Chondrocyte (in vitro differentiated cells): ENCODE measurements at regions not wholly inside any gene's neighbourhood (a gene's known extent, or its start where the extent isn't known, plus 50 kb on each side); places are given as distances from the start of the nearest gene placed in this dataset.

ENCODE experiments used
- DNase-seq: peaks from one replicate; pipeline ENCODE4 v3.0.0; 2021; ENCODE audit warnings: mixed read lengths, low spot score
- H3K27ac Mint-ChIP-seq: one replicate; pipeline ENCODE4 v1.8.0; 2021; ENCODE audit warnings: mild to moderate bottlenecking, moderate library complexity, mixed read lengths; ENCODE audit not compliant: unreplicated experiment
- H3K27me3 Mint-ChIP-seq: 2 replicates; pipeline ENCODE4 v1.8.0; 2021; ENCODE audit warnings: low read depth, mixed read lengths
- H3K36me3 Mint-ChIP-seq: 2 replicates; pipeline ENCODE4 v1.8.0; 2021; ENCODE audit warnings: low read depth, mixed read lengths
- H3K4me1 Mint-ChIP-seq: 2 replicates; pipeline ENCODE4 v1.8.0; 2021; ENCODE audit warnings: low read depth, mild to moderate bottlenecking, mixed read lengths
- H3K4me3 Mint-ChIP-seq: one replicate; pipeline ENCODE4 v1.8.0; 2021; ENCODE audit warnings: mild to moderate bottlenecking, moderate library complexity, mixed read lengths; ENCODE audit not compliant: unreplicated experiment
- H3K9me3 Mint-ChIP-seq: 2 replicates; pipeline ENCODE4 v1.8.0; 2021; ENCODE audit warnings: low read depth, mixed read lengths
- CTCF ChIP-seq: fragments of 200-600 bp; sonication (generic); IDR thresholded peaks from 2 replicates; pipeline ENCODE4 v1.5.0; 2021; ENCODE audit warnings: antibody characterized with exemption, mild to moderate bottlenecking, moderate library complexity

GRCh38 chr2:176613323-176613987 lies 344.2 kb downstream of the MTX2 start:
- no peak for TF ChIP-seq CTCF
- no peak for DNase-seq

GRCh38 chr2:176614049-176614448 lies 344.8 kb downstream of the MTX2 start:
- Mint-ChIP-seq H3K36me3 (no peaks in the 10 kb centered on the region), H3K4me1 (no peaks in the 10 kb centered on the region), H3K4me3 (no peak overlapping the region), H3K9me3 (no peaks in the 10 kb centered on the region), H3K27ac (no peak overlapping the region), H3K27me3 (peaks cover 28% of the 10 kb centered on the region)
- no peak for TF ChIP-seq CTCF
- DNase-seq = no peak

More at GRCh38 chr2:176613323-176613987, 344.2 kb downstream of the MTX2 start:
- H3K36me3 Mint-ChIP-seq = no peaks in the 10 kb centered on the region
- H3K27ac Mint-ChIP-seq = no peak overlapping the region
- no peaks in the 10 kb centered on the region for H3K4me1 Mint-ChIP-seq
- no peaks in the 10 kb centered on the region for H3K9me3 Mint-ChIP-seq
- peaks cover 24% of the 10 kb centered on the region for H3K27me3 Mint-ChIP-seq
- H3K4me3 Mint-ChIP-seq = no peak overlapping the region

GRCh38 chr2:176614930-176615329 lies 345.7 kb downstream of the MTX2 start:
- TF ChIP-seq CTCF = no peak
- DNase-seq = no peak
- H3K27me3 Mint-ChIP-seq = peaks cover 34% of the 10 kb centered on the region
- H3K27ac Mint-ChIP-seq = no peak overlapping the region
- no peaks in the 10 kb centered on the region for H3K4me1 Mint-ChIP-seq
- H3K4me3 Mint-ChIP-seq = no peak overlapping the region
- H3K36me3 Mint-ChIP-seq = no peaks in the 10 kb centered on the region
- no peaks in the 10 kb centered on the region for H3K9me3 Mint-ChIP-seq

- Mint-ChIP-seq H3K4me1 (no peaks in the 10 kb centered on the region), H3K27ac (no peak overlapping the region), H3K9me3 (no peaks in the 10 kb centered on the region), H3K27me3 (peaks cover 43% of the 10 kb centered on the region), H3K4me3 (no peak overlapping the region), H3K36me3 (no peaks in the 10 kb centered on the region)
- no peak for TF ChIP-seq CTCF
- no peak for DNase-seq
Measured at GRCh38 chr2:176619504-176619903, 350.3 kb downstream of the MTX2 start.

- H3K9me3 Mint-ChIP-seq = peaks cover 2% of the 10 kb centered on the region
- H3K36me3 Mint-ChIP-seq = no peaks in the 10 kb centered on the region
- no peaks in the 10 kb centered on the region for H3K4me1 Mint-ChIP-seq
- H3K27ac Mint-ChIP-seq = no peak overlapping the region
- no peak for TF ChIP-seq CTCF
- DNase-seq = no peak
- H3K27me3 Mint-ChIP-seq = peaks cover 47% of the 10 kb centered on the region
- H3K4me3 Mint-ChIP-seq = no peak overlapping the region
Measured at GRCh38 chr2:176621350-176621749, 352.1 kb downstream of the MTX2 start.
